PC-3 (cell line): ENCODE measurements at regions not wholly inside any gene's neighbourhood (a gene's known extent, or its start where the extent isn't known, plus 50 kb on each side); places are given as distances from the start of the nearest gene placed in this dataset.

Experiments
- CTCF ChIP-seq: fragments of 300-600 bp; sonication (generic); conservative IDR thresholded peaks from 2 replicates; pipeline ENCODE4 v1.5.1; 2017; ENCODE audit warnings: antibody characterized with exemption, low read depth, mild to moderate bottlenecking, low read length
- EZH2 ChIP-seq: fragments of 300-600 bp; sonication (generic); IDR thresholded peaks from one replicate; pipeline ENCODE4 v1.6.1; 2017; ENCODE audit warnings: antibody characterized with exemption, mild to moderate bottlenecking, low read length; ENCODE audit not compliant: unreplicated experiment
- EZH2phosphoT487 ChIP-seq: fragments of 300-600 bp; sonication (generic); IDR thresholded peaks from 2 replicates; pipeline ENCODE4 v1.6.1; 2018; ENCODE audit warnings: mild to moderate bottlenecking, antibody characterized with exemption, low read length, borderline replicate concordance

- TF ChIP-seq CTCF (no peak), EZH2 (no peak), EZH2phosphoT487 (no peak)
These were observed 296.6 kb upstream of the NETO1 start for GRCh38 chr18:73164430-73164829.
